Motor neuron (in vitro differentiated cells): ENCODE measurements at regions not wholly inside any gene's neighbourhood (a gene's known extent, or its start where the extent isn't known, plus 50 kb on each side); places are given as distances from the start of the nearest gene placed in this dataset.
"Not testable (repeated sequence)": the region's sequence is repeated elsewhere in the genome, so short reads cannot be mapped to it uniquely, and the experiment has no call there.

ENCODE experiments used
- ATAC-seq, 8 experiments: fragments of 200-7000 bp; cut with Tn5 transposase; replicated peaks in 6 of 8; 2 replicates each; pipeline ENCODE4 v1.8.0; 2021; ENCODE audit warnings: mild to moderate bottlenecking in 8 of 8, moderate library complexity in 8 of 8
- H3K27ac ChIP-seq, 2 donors: fragments of 250-450 bp; sonication (Bioruptor Pico); 2 replicates each; pipeline ENCODE4 v1.9.0; 2021; ENCODE audit warnings: antibody characterized with exemption in 2 of 2, mild to moderate bottlenecking in 2 of 2, moderate library complexity in 1 of 2
- H3K4me1 ChIP-seq, 2 donors: fragments of 250-450 bp; sonication (Bioruptor Pico); replicated peaks in 1 of 2; 2 replicates each; pipeline ENCODE4 v1.6.1; 2021; ENCODE audit warnings: antibody characterized with exemption in 2 of 2, mild to moderate bottlenecking in 2 of 2, moderate library complexity in 1 of 2
- H3K4me3 ChIP-seq, 5 donors: fragments of 250-450 bp; sonication (Bioruptor Pico); 2 replicates each; pipeline ENCODE4 v1.9.0; 2021; ENCODE audit warnings: antibody characterized with exemption in 5 of 5, mild to moderate bottlenecking in 5 of 5, moderate library complexity in 4 of 5
- WGBS, 10 experiments: fragments of 450-650 bp; shearing (Covaris generic); methylation state at CpG; one replicate each; pipeline ENCODE4 v1.0.0; 2022; 5-methylcytosine and 5-hydroxymethylcytosine counted together
- in situ Hi-C, 9 experiments: fragments of 400-800 bp; cut with MboI; loops; one replicate each; pipeline ENCODE4 v1.15.0; 2021; ENCODE audit warnings: low sequenced_read_pairs in 9 of 9, low pct_unique_long_range_greater_than_20kb in 2 of 9; ENCODE audit not compliant: unreplicated experiment in 9 of 9

GRCh38 chr4:27928761-27929540, 1068.3 kb downstream of the STIM2 start:
- in situ Hi-C loops = no loop called here
- no peaks in the 10 kb centered on the region for H3K4me1 ChIP-seq
- no peak overlapping the region for H3K4me3 ChIP-seq
- WGBS, 10 experiments = 0 to 96% (median 81%) methylated on average over 2 to 4 of the region's 4 CpGs; no CpG with 5 or more reads in 1 of the 10 experiments
- H3K27ac ChIP-seq = no peak overlapping the region
- no peak for ATAC-seq

- Histone ChIP-seq H3K27ac (no peak overlapping the region), H3K4me1 (no peaks in the 10 kb centered on the region), H3K4me3 (no peak overlapping the region)
- in situ Hi-C loops = no loop called here
- ATAC-seq = no peak
- 0 to 100% (median 82%) methylated on average over 1 to 3 of the region's 3 CpGs for WGBS, 10 experiments
Observed at GRCh38 chr4:27930291-27930690, 1069.7 kb downstream of the STIM2 start.

GRCh38 chr4:27930976-27931375, 1070.3 kb downstream of the STIM2 start:
- in situ Hi-C loops = no loop called here
- H3K4me3 ChIP-seq = no peak overlapping the region
- no peak overlapping the region for H3K27ac ChIP-seq
- no peak for ATAC-seq
- H3K4me1 ChIP-seq = no peaks in the 10 kb centered on the region
- WGBS, 10 experiments = 10 to 100% (median 62%) methylated on average over 1 of the region's 1 CpG; no CpG with 5 or more reads in 4 of the 10 experiments

GRCh38 chr4:27931584-27931983, 1070.9 kb downstream of the STIM2 start:
- in situ Hi-C loops = no loop called here
- no peak for ATAC-seq
- Histone ChIP-seq H3K27ac (no peak overlapping the region), H3K4me3 (no peak overlapping the region), H3K4me1 (no peaks in the 10 kb centered on the region)
- WGBS, 10 experiments = 0 to 100% (median 50%) methylated on average over 1 of the region's 1 CpG; no CpG with 5 or more reads in 1 of the 10 experiments

- H3K4me1 ChIP-seq = no peaks in the 10 kb centered on the region
- in situ Hi-C loops = no loop called here
- ATAC-seq = no peak
- no peak overlapping the region for H3K27ac ChIP-seq
- WGBS, 10 experiments = 0 to 100% (median 84%) methylated on average over 1 of the region's 1 CpG
- no peak overlapping the region for H3K4me3 ChIP-seq
Observed at GRCh38 chr4:27934871-27935270, 1074.2 kb downstream of the STIM2 start.

GRCh38 chr4:27946799-27947198, 1086.2 kb downstream of the STIM2 start:
- in situ Hi-C loops = no loop called here
- ATAC-seq = peak in 4 of 8 experiments; percentile 33 to 81 (median 72)
- 13 to 100% (median 85%) methylated on average over 1 of the region's 1 CpG; no CpG with 5 or more reads in 1 of the 10 experiments for WGBS, 10 experiments
- peaks cover 0 to 12% of the 10 kb centered on the region in 2 donors for H3K4me1 ChIP-seq
- no peak overlapping the region for H3K4me3 ChIP-seq
- H3K27ac ChIP-seq = no peak overlapping the region

GRCh38 chr4:27947302-27947701, 1086.7 kb downstream of the STIM2 start:
- in situ Hi-C loops = no loop called here

GRCh38 chr4:27964095-27964494, 1103.5 kb downstream of the STIM2 start:
- in situ Hi-C loops = no loop called here
- no peak overlapping the region for H3K27ac ChIP-seq
- no peak overlapping the region for H3K4me3 ChIP-seq
- no peaks in the 10 kb centered on the region for H3K4me1 ChIP-seq
- no peak for ATAC-seq

More at GRCh38 chr4:27947302-27947701, 1086.7 kb downstream of the STIM2 start:
- no peak overlapping the region for H3K4me3 ChIP-seq
- peak in 3 of 8 experiments; percentile 37 to 64 (median 52) for ATAC-seq
- H3K4me1 ChIP-seq = peaks cover 0 to 12% of the 10 kb centered on the region in 2 donors
- H3K27ac ChIP-seq = no peak overlapping the region
- 0 to 88% (median 69%) methylated on average over 2 of the region's 2 CpGs; no CpG with 5 or more reads in 1 of the 10 experiments for WGBS, 10 experiments

- Histone ChIP-seq H3K4me3 (no peak overlapping the region), H3K4me1 (no peaks in the 10 kb centered on the region), H3K27ac (no peak overlapping the region)
- 0 to 86% (median 69%) methylated on average over 1 to 3 of the region's 3 CpGs; no CpG with 5 or more reads in 2 of the 10 experiments for WGBS, 10 experiments
- in situ Hi-C loops = no loop called here
- ATAC-seq = peak in 3 of 8 experiments; percentile 50 to 91 (median 58)
Observed at GRCh38 chr4:27966664-27967063, 1106.0 kb downstream of the STIM2 start.

GRCh38 chr4:27973056-27973455, 1112.4 kb downstream of the STIM2 start:
- no peak for ATAC-seq
- WGBS, 10 experiments = 0 to 83% (median 70%) methylated on average over 1 of the region's 1 CpG; no CpG with 5 or more reads in 6 of the 10 experiments
- in situ Hi-C loops = no loop called here
- Histone ChIP-seq H3K4me3 (no peak overlapping the region), H3K4me1 (no peaks in the 10 kb centered on the region), H3K27ac (no peak overlapping the region)

- no peak overlapping the region for H3K4me3 ChIP-seq
- 0 to 100% (median 29%) methylated on average over 1 of the region's 1 CpG; no CpG with 5 or more reads in 3 of the 10 experiments for WGBS, 10 experiments
Observed at GRCh38 chr4:27973700-27974099, 1113.1 kb downstream of the STIM2 start.

GRCh38 chr4:27974339-27974738, 1113.7 kb downstream of the STIM2 start:
- no peaks in the 10 kb centered on the region for H3K4me1 ChIP-seq
- no peak overlapping the region for H3K4me3 ChIP-seq
- WGBS, 10 experiments = 6 to 100% (median 82%) methylated on average over 1 to 2 of the region's 2 CpGs
- no peak overlapping the region for H3K27ac ChIP-seq
- in situ Hi-C loops = no loop called here
- no peak for ATAC-seq

More at GRCh38 chr4:27973700-27974099, 1113.1 kb downstream of the STIM2 start:
- no peak for ATAC-seq
- Histone ChIP-seq H3K27ac (no peak overlapping the region), H3K4me1 (no peaks in the 10 kb centered on the region)
- in situ Hi-C loops = no loop called here

GRCh38 chr4:27974881-27975280, 1114.2 kb downstream of the STIM2 start:
- WGBS, 10 experiments = 40 to 100% (median 80%) methylated on average over 1 of the region's 3 CpGs; no CpG with 5 or more reads in 7 of the 10 experiments
- H3K27ac ChIP-seq, H3K4me1 ChIP-seq, in situ Hi-C loops, ATAC-seq, H3K4me3 ChIP-seq: not testable (repeated sequence)
